Mesendoderm (in vitro differentiated cells): ENCODE measurements at regions not wholly inside any gene's neighbourhood (a gene's known extent, or its start where the extent isn't known, plus 50 kb on each side); places are given as distances from the start of the nearest gene placed in this dataset.

Experiments
- DNase-seq: peaks from one replicate; pipeline ENCODE4 v3.0.0; 2013
- H2AK5ac ChIP-seq: 2 replicates; pipeline ENCODE4 v1.6.1; 2013; ENCODE audit warnings: low read length, inconsistent platforms
- H2BK120ac ChIP-seq: 2 replicates; pipeline ENCODE4 v1.6.1; 2013; ENCODE audit warnings: low read depth, mild to moderate bottlenecking, low read length, moderate library complexity, mixed read lengths
- H2BK15ac ChIP-seq: replicated peaks from 2 replicates; pipeline ENCODE4 v1.6.1; 2013; ENCODE audit warnings: low read depth, mild to moderate bottlenecking, moderate library complexity
- H2BK5ac ChIP-seq: 2 replicates; pipeline ENCODE4 v1.6.1; 2013; ENCODE audit warnings: low read length, inconsistent platforms
- H3K18ac ChIP-seq: 2 replicates; pipeline ENCODE4 v1.6.1; 2013; ENCODE audit warnings: mild to moderate bottlenecking, low read length, mixed read lengths
- H3K23ac ChIP-seq: one replicate; pipeline ENCODE4 v1.6.1; 2013; ENCODE audit warnings: low read length
- H3K27ac ChIP-seq: 2 replicates; pipeline ENCODE4 v1.5.1; 2013; ENCODE audit warnings: low read depth, mild to moderate bottlenecking, inconsistent platforms, low read length, moderate library complexity
- H3K27me3 ChIP-seq: 2 replicates; pipeline ENCODE4 v1.6.1; 2013; ENCODE audit warnings: low read length, control low read depth, mild to moderate bottlenecking, inconsistent platforms; ENCODE audit not compliant: insufficient read depth, poor library complexity
- H3K36me3 ChIP-seq: 2 replicates; pipeline ENCODE4 v1.6.1; 2013; ENCODE audit warnings: low read length, inconsistent platforms; ENCODE audit not compliant: control insufficient read depth, insufficient read depth
- H3K4ac ChIP-seq: one replicate; pipeline ENCODE4 v1.6.1; 2013; ENCODE audit warnings: low read depth, mild to moderate bottlenecking, low read length, moderate library complexity
- H3K4me1 ChIP-seq: 2 replicates; pipeline ENCODE4 v1.6.1; 2013; ENCODE audit warnings: low read depth, low read length, inconsistent platforms; ENCODE audit not compliant: control insufficient read depth
- H3K4me2 ChIP-seq: 2 replicates; pipeline ENCODE4 v1.6.1; 2013; ENCODE audit warnings: low read length
- H3K4me3 ChIP-seq: 2 replicates; pipeline ENCODE4 v1.5.1; 2013; ENCODE audit warnings: mild to moderate bottlenecking, low read length
- H3K56ac ChIP-seq: one replicate; pipeline ENCODE4 v1.6.1; 2013; ENCODE audit warnings: low read length
- H3K79me1 ChIP-seq: 2 replicates; pipeline ENCODE4 v1.6.1; 2013; ENCODE audit warnings: low read length, inconsistent platforms
- H3K79me2 ChIP-seq: 2 replicates; pipeline ENCODE4 v1.6.1; 2013; ENCODE audit warnings: mild to moderate bottlenecking, low read length; ENCODE audit not compliant: control insufficient read depth, insufficient read depth
- H3K9ac ChIP-seq: 2 replicates; pipeline ENCODE4 v1.6.1; 2013; ENCODE audit warnings: low read length, inconsistent platforms
- H4K5ac ChIP-seq: one replicate; pipeline ENCODE4 v1.6.1; 2013; ENCODE audit warnings: low read length
- H4K8ac ChIP-seq: one replicate; pipeline ENCODE4 v1.6.1; 2013; ENCODE audit warnings: low read depth, mild to moderate bottlenecking, control low read depth, low read length, moderate library complexity
- WGBS: extraction: QIAGEN DNeasy Blood & Tissue Kit; methylation state at CpG from one replicate; pipeline ENCODE4 v1.1.7; 2013; ENCODE audit warnings: low lambda C conversion rate, missing lambda C conversion rate; ENCODE audit not compliant: insufficient coverage; ENCODE audit errors: extremely low coverage; 5-methylcytosine and 5-hydroxymethylcytosine counted together

- H3K36me3 ChIP-seq, result no peaks in the 10 kb centered on the region
- H4K8ac ChIP-seq, result no peak overlapping the region
- H3K79me2 ChIP-seq, result no peaks in the 10 kb centered on the region
- no peak overlapping the region for H3K4me2 ChIP-seq
- no peak overlapping the region for H2BK5ac ChIP-seq
- no peak for DNase-seq
- no peak overlapping the region for H2BK15ac ChIP-seq
- H3K4me1 ChIP-seq, result no peaks in the 10 kb centered on the region
- no peak overlapping the region for H3K4ac ChIP-seq
- no peak overlapping the region for H3K23ac ChIP-seq
- no peak overlapping the region for H3K9ac ChIP-seq
- H3K79me1 ChIP-seq, result no peaks in the 10 kb centered on the region
- H3K27me3 ChIP-seq, result no peaks in the 10 kb centered on the region
- no peak overlapping the region for H3K4me3 ChIP-seq
- no peak overlapping the region for H2AK5ac ChIP-seq
- no peak overlapping the region for H3K27ac ChIP-seq
- H3K18ac ChIP-seq, result no peak overlapping the region
- H3K56ac ChIP-seq, result no peak overlapping the region
- WGBS, result no CpG with 5 or more reads among the region's 4 CpGs
- H4K5ac ChIP-seq, result no peak overlapping the region
- no peak overlapping the region for H2BK120ac ChIP-seq
Observed at GRCh38 chr4:107253090-107253489, 217.0 kb upstream of the DKK2 start.

GRCh38 chr4:107252571-107252970 lies 216.5 kb upstream of the DKK2 start:
- Histone ChIP-seq H3K36me3 (no peaks in the 10 kb centered on the region), H3K4ac (no peak overlapping the region), H2BK120ac (no peak overlapping the region), H3K18ac (no peak overlapping the region), H3K79me2 (no peaks in the 10 kb centered on the region), H3K4me2 (no peak overlapping the region), H3K4me1 (no peaks in the 10 kb centered on the region), H3K79me1 (no peaks in the 10 kb centered on the region), H3K9ac (no peak overlapping the region), H3K27ac (no peak overlapping the region), H2BK15ac (no peak overlapping the region), H4K8ac (no peak overlapping the region), H4K5ac (no peak overlapping the region), H2AK5ac (no peak overlapping the region), H2BK5ac (no peak overlapping the region), H3K56ac (no peak overlapping the region), H3K23ac (no peak overlapping the region), H3K27me3 (no peaks in the 10 kb centered on the region), H3K4me3 (no peak overlapping the region)
- no peak for DNase-seq
- no CpG with 5 or more reads among the region's 2 CpGs for WGBS

- Histone ChIP-seq H3K56ac (no peak overlapping the region), H3K4ac (no peak overlapping the region), H3K4me2 (no peak overlapping the region), H3K9ac (no peak overlapping the region), H3K79me1 (no peaks in the 10 kb centered on the region), H4K8ac (no peak overlapping the region), H3K4me1 (no peaks in the 10 kb centered on the region), H3K27ac (no peak overlapping the region), H3K4me3 (no peak overlapping the region), H3K27me3 (no peaks in the 10 kb centered on the region), H2BK5ac (no peak overlapping the region), H3K23ac (no peak overlapping the region), H3K79me2 (no peaks in the 10 kb centered on the region), H3K36me3 (no peaks in the 10 kb centered on the region), H2BK120ac (no peak overlapping the region), H4K5ac (no peak overlapping the region), H2AK5ac (no peak overlapping the region), H3K18ac (no peak overlapping the region), H2BK15ac (no peak overlapping the region)
- DNase-seq, result no peak
- WGBS, result no CpG with 5 or more reads among the region's 3 CpGs
Observed at GRCh38 chr4:107248571-107248970, 212.5 kb upstream of the DKK2 start.

- H3K79me1 ChIP-seq, result no peaks in the 10 kb centered on the region
- H3K4ac ChIP-seq, result no peak overlapping the region
- no peak overlapping the region for H3K9ac ChIP-seq
- no peak overlapping the region for H2BK15ac ChIP-seq
- DNase-seq, result no peak
- no peak overlapping the region for H4K5ac ChIP-seq
- H3K4me2 ChIP-seq, result no peak overlapping the region
- H4K8ac ChIP-seq, result no peak overlapping the region
- H3K23ac ChIP-seq, result no peak overlapping the region
- H3K4me3 ChIP-seq, result no peak overlapping the region
- H3K27me3 ChIP-seq, result no peaks in the 10 kb centered on the region
- H3K18ac ChIP-seq, result no peak overlapping the region
- no peaks in the 10 kb centered on the region for H3K4me1 ChIP-seq
- no peak overlapping the region for H2AK5ac ChIP-seq
- H2BK120ac ChIP-seq, result no peak overlapping the region
- no peak overlapping the region for H3K56ac ChIP-seq
- H3K27ac ChIP-seq, result no peak overlapping the region
- H3K79me2 ChIP-seq, result no peaks in the 10 kb centered on the region
- H2BK5ac ChIP-seq, result no peak overlapping the region
- no peaks in the 10 kb centered on the region for H3K36me3 ChIP-seq
- no CpG with 5 or more reads among the region's 1 CpG for WGBS
Observed at GRCh38 chr4:107247738-107248137, 211.6 kb upstream of the DKK2 start.

- no peak overlapping the region for H3K23ac ChIP-seq
- H3K27me3 ChIP-seq, result no peaks in the 10 kb centered on the region
Observed at GRCh38 chr4:107246761-107247160, 210.6 kb upstream of the DKK2 start.

GRCh38 chr4:107243141-107243781 lies 207.1 kb upstream of the DKK2 start:
- no peaks in the 10 kb centered on the region for H3K79me2 ChIP-seq
- no peak overlapping the region for H4K5ac ChIP-seq
- H3K79me1 ChIP-seq, result no peaks in the 10 kb centered on the region
- no peak overlapping the region for H3K56ac ChIP-seq
- H2BK120ac ChIP-seq, result no peak overlapping the region
- H3K4me3 ChIP-seq, result no peak overlapping the region
- H3K4me2 ChIP-seq, result no peak overlapping the region
- WGBS, result no CpG with 5 or more reads among the region's 4 CpGs
- H3K27me3 ChIP-seq, result no peaks in the 10 kb centered on the region
- H3K4ac ChIP-seq, result no peak overlapping the region
- no peak for DNase-seq
- no peak overlapping the region for H2BK15ac ChIP-seq
- no peak overlapping the region for H3K23ac ChIP-seq
- no peak overlapping the region for H4K8ac ChIP-seq
- H3K9ac ChIP-seq, result no peak overlapping the region
- no peaks in the 10 kb centered on the region for H3K36me3 ChIP-seq
- no peak overlapping the region for H3K27ac ChIP-seq
- no peaks in the 10 kb centered on the region for H3K4me1 ChIP-seq
- H2AK5ac ChIP-seq, result no peak overlapping the region
- no peak overlapping the region for H3K18ac ChIP-seq
- H2BK5ac ChIP-seq, result no peak overlapping the region

More at GRCh38 chr4:107246761-107247160, 210.6 kb upstream of the DKK2 start:
- Histone ChIP-seq H3K79me1 (no peaks in the 10 kb centered on the region), H3K9ac (no peak overlapping the region), H3K4me3 (no peak overlapping the region), H3K4me1 (no peaks in the 10 kb centered on the region), H3K18ac (no peak overlapping the region), H2BK120ac (no peak overlapping the region), H4K8ac (no peak overlapping the region), H2BK5ac (no peak overlapping the region), H2BK15ac (no peak overlapping the region), H3K36me3 (no peaks in the 10 kb centered on the region), H3K56ac (no peak overlapping the region), H3K4me2 (no peak overlapping the region), H3K27ac (no peak overlapping the region), H3K79me2 (no peaks in the 10 kb centered on the region), H2AK5ac (no peak overlapping the region), H3K4ac (no peak overlapping the region), H4K5ac (no peak overlapping the region)
- DNase-seq, result no peak
- no CpG with 5 or more reads among the region's 1 CpG for WGBS
